Neural progenitor cell (in vitro differentiated cells): ENCODE measurements at regions not wholly inside any gene's neighbourhood (a gene's known extent, or its start where the extent isn't known, plus 50 kb on each side); places are given as distances from the start of the nearest gene placed in this dataset.

Experiments
- EZH2 ChIP-seq: fragments of 200-600 bp; sonication (generic); IDR thresholded peaks from 2 replicates; pipeline ENCODE4 v1.6.1; 2017; ENCODE audit warnings: antibody characterized with exemption, mild to moderate bottlenecking, moderate library complexity
- EZH2phosphoT487 ChIP-seq: fragments of 200-600 bp; sonication (generic); IDR thresholded peaks from 2 replicates; pipeline ENCODE4 v1.6.1; 2017; ENCODE audit warnings: antibody characterized with exemption
- TF ChIP-seq, protein P1 (sequence below): fragments of 200-600 bp; sonication (generic); IDR thresholded peaks from 2 replicates; pipeline ENCODE4 v1.5.1; 2017; ENCODE audit warnings: antibody characterized with exemption, mild to moderate bottlenecking

DNA sequence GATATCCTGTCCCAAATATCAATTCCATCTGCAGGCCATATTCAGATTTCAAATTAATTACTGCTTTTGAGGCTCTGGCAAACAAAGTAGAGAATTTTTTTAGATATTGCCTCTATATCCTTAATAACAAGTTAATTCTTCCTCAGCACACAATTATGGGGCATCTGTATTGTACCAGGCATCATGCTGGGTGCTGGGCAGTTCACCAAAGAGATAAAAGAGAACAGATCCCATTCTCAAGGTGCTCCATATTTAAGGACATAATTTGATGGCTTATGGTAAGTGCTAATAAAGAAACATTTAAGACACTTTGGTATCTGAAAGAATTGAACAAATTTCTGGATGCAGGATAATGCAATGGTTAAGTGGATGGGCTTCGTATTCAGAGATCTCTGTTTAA lies 65.8 kb downstream of the SPCS3 start:
- TF ChIP-seq, protein P1, sequence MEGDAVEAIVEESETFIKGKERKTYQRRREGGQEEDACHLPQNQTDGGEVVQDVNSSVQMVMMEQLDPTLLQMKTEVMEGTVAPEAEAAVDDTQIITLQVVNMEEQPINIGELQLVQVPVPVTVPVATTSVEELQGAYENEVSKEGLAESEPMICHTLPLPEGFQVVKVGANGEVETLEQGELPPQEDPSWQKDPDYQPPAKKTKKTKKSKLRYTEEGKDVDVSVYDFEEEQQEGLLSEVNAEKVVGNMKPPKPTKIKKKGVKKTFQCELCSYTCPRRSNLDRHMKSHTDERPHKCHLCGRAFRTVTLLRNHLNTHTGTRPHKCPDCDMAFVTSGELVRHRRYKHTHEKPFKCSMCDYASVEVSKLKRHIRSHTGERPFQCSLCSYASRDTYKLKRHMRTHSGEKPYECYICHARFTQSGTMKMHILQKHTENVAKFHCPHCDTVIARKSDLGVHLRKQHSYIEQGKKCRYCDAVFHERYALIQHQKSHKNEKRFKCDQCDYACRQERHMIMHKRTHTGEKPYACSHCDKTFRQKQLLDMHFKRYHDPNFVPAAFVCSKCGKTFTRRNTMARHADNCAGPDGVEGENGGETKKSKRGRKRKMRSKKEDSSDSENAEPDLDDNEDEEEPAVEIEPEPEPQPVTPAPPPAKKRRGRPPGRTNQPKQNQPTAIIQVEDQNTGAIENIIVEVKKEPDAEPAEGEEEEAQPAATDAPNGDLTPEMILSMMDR, result no peak
- TF ChIP-seq EZH2phosphoT487 (no peak), EZH2 (no peak)
